Motor neuron (in vitro differentiated cells): ENCODE measurements at regions not wholly inside any gene's neighbourhood (a gene's known extent, or its start where the extent isn't known, plus 50 kb on each side); places are given as distances from the start of the nearest gene placed in this dataset.

Experiments used
- ATAC-seq, 8 experiments: fragments of 200-7000 bp; cut with Tn5 transposase; replicated peaks in 6 of 8; 2 replicates each; pipeline ENCODE4 v1.8.0; 2021; ENCODE audit warnings: mild to moderate bottlenecking in 8 of 8, moderate library complexity in 8 of 8
- H3K27ac ChIP-seq, 2 donors: fragments of 250-450 bp; sonication (Bioruptor Pico); 2 replicates each; pipeline ENCODE4 v1.9.0; 2021; ENCODE audit warnings: antibody characterized with exemption in 2 of 2, mild to moderate bottlenecking in 2 of 2, moderate library complexity in 1 of 2
- H3K4me1 ChIP-seq, 2 donors: fragments of 250-450 bp; sonication (Bioruptor Pico); replicated peaks in 1 of 2; 2 replicates each; pipeline ENCODE4 v1.6.1; 2021; ENCODE audit warnings: antibody characterized with exemption in 2 of 2, mild to moderate bottlenecking in 2 of 2, moderate library complexity in 1 of 2
- H3K4me3 ChIP-seq, 5 donors: fragments of 250-450 bp; sonication (Bioruptor Pico); 2 replicates each; pipeline ENCODE4 v1.9.0; 2021; ENCODE audit warnings: antibody characterized with exemption in 5 of 5, mild to moderate bottlenecking in 5 of 5, moderate library complexity in 4 of 5
- WGBS, 10 experiments: fragments of 450-650 bp; shearing (Covaris generic); methylation state at CpG; one replicate each; pipeline ENCODE4 v1.0.0; 2022; 5-methylcytosine and 5-hydroxymethylcytosine counted together
- in situ Hi-C, 9 experiments: fragments of 400-800 bp; cut with MboI; loops; one replicate each; pipeline ENCODE4 v1.15.0; 2021; ENCODE audit warnings: low sequenced_read_pairs in 9 of 9, low pct_unique_long_range_greater_than_20kb in 2 of 9; ENCODE audit not compliant: unreplicated experiment in 9 of 9

- Histone ChIP-seq H3K4me1 (peaks cover 4 to 8% of the 10 kb centered on the region in 2 donors), H3K4me3 (no peak overlapping the region), H3K27ac (no peak overlapping the region)
- in situ Hi-C loops, result no loop called here
- WGBS, 10 experiments, result 76 to 100% (median 92%) methylated on average over 2 to 4 of the region's 13 CpGs; no CpG with 5 or more reads in 5 of the 10 experiments
- ATAC-seq, result peak in 1 of 8 experiments; percentile 8
Observed at GRCh38 chr17:77306048-77306789, 165.4 kb downstream of the SEC14L1 start.

- in situ Hi-C loops, result no loop called here
- 29 to 83% (median 70%) methylated on average over 1 to 10 of the region's 18 CpGs; no CpG with 5 or more reads in 7 of the 10 experiments for WGBS, 10 experiments
- peaks cover 4 to 8% of the 10 kb centered on the region in 2 donors for H3K4me1 ChIP-seq
- H3K4me3 ChIP-seq, result no peak overlapping the region
- H3K27ac ChIP-seq, result no peak overlapping the region
- no peak for ATAC-seq
Observed at GRCh38 chr17:77306790-77307478, 166.2 kb downstream of the SEC14L1 start.

GRCh38 chr17:77307479-77308198 is 166.9 kb downstream of the SEC14L1 start:
- 47 to 91% (median 88%) methylated on average over 1 to 6 of the region's 12 CpGs; no CpG with 5 or more reads in 1 of the 10 experiments for WGBS, 10 experiments
- Histone ChIP-seq H3K27ac (no peak overlapping the region), H3K4me1 (peaks cover 4 to 8% of the 10 kb centered on the region in 2 donors), H3K4me3 (no peak overlapping the region)
- in situ Hi-C loops, result no loop called here
- ATAC-seq, result no peak

GRCh38 chr17:77308861-77309726 is 168.3 kb downstream of the SEC14L1 start:
- in situ Hi-C loops, result no loop called here
- peak in 4 of 8 experiments; percentile 9 to 95 (median 84) for ATAC-seq
- WGBS, 10 experiments, result 0 to 96% (median 59%) methylated on average over 2 to 9 of the region's 18 CpGs; no CpG with 5 or more reads in 2 of the 10 experiments
- H3K4me3 ChIP-seq, result no peak overlapping the region
- H3K27ac ChIP-seq, result no peak overlapping the region
- H3K4me1 ChIP-seq, result peaks cover 7 to 20% of the 10 kb centered on the region in 2 donors

GRCh38 chr17:77310336-77310735 is 169.6 kb downstream of the SEC14L1 start:
- no peak for ATAC-seq
- peaks cover 3 to 17% of the 10 kb centered on the region in 2 donors for H3K4me1 ChIP-seq
- 67 to 100% (median 93%) methylated on average over 3 to 14 of the region's 19 CpGs; no CpG with 5 or more reads in 3 of the 10 experiments for WGBS, 10 experiments
- no peak overlapping the region for H3K4me3 ChIP-seq
- H3K27ac ChIP-seq, result no peak overlapping the region
- in situ Hi-C loops, result no loop called here

- in situ Hi-C loops, result no loop called here
- Histone ChIP-seq H3K4me1 (peaks cover 3 to 24% of the 10 kb centered on the region in 2 donors), H3K4me3 (no peak overlapping the region), H3K27ac (no peak overlapping the region)
- 0 to 100% (median 78%) methylated on average over 1 to 6 of the region's 15 CpGs; no CpG with 5 or more reads in 4 of the 10 experiments for WGBS, 10 experiments
- no peak for ATAC-seq
Observed at GRCh38 chr17:77311371-77311981, 170.7 kb downstream of the SEC14L1 start.

GRCh38 chr17:77312061-77312701 is 171.4 kb downstream of the SEC14L1 start:
- WGBS, 10 experiments, result 67 to 100% (median 83%) methylated on average over 1 to 13 of the region's 18 CpGs; no CpG with 5 or more reads in 3 of the 10 experiments
- in situ Hi-C loops, result no loop called here
- no peak overlapping the region for H3K27ac ChIP-seq
- no peak for ATAC-seq
- no peak overlapping the region for H3K4me3 ChIP-seq
- H3K4me1 ChIP-seq, result peaks cover 3 to 19% of the 10 kb centered on the region in 2 donors

- in situ Hi-C loops, result no loop called here
- Histone ChIP-seq H3K4me3 (no peak overlapping the region), H3K27ac (peak overlapping the region in 1 of 2 donors; percentile 50), H3K4me1 (peaks cover 3 to 19% of the 10 kb centered on the region in 2 donors)
- 43 to 100% (median 88%) methylated on average over 2 to 12 of the region's 23 CpGs; no CpG with 5 or more reads in 1 of the 10 experiments for WGBS, 10 experiments
- peak in 6 of 8 experiments; percentile 53 to 68 (median 62) for ATAC-seq
Observed at GRCh38 chr17:77312786-77313599, 172.2 kb downstream of the SEC14L1 start.

- no peak for ATAC-seq
- in situ Hi-C loops, result no loop called here
- Histone ChIP-seq H3K27ac (no peak overlapping the region), H3K4me1 (peaks cover 3 to 19% of the 10 kb centered on the region in 2 donors), H3K4me3 (no peak overlapping the region)
- WGBS, 10 experiments, result 30 to 100% (median 94%) methylated on average over 1 to 2 of the region's 7 CpGs; no CpG with 5 or more reads in 5 of the 10 experiments
Observed at GRCh38 chr17:77313831-77314230, 173.1 kb downstream of the SEC14L1 start.

- peaks cover 10 to 26% of the 10 kb centered on the region in 2 donors for H3K4me1 ChIP-seq
- no peak for ATAC-seq
- H3K4me3 ChIP-seq, result no peak overlapping the region
- in situ Hi-C loops, result no loop called here
- H3K27ac ChIP-seq, result no peak overlapping the region
- 20 to 100% (median 97%) methylated on average over 1 to 6 of the region's 11 CpGs; no CpG with 5 or more reads in 7 of the 10 experiments for WGBS, 10 experiments
Observed at GRCh38 chr17:77314601-77315000, 173.8 kb downstream of the SEC14L1 start.

GRCh38 chr17:77315010-77315409 is 174.2 kb downstream of the SEC14L1 start:
- in situ Hi-C loops, result no loop called here
- ATAC-seq, result no peak
- no peak overlapping the region for H3K27ac ChIP-seq
- no peak overlapping the region for H3K4me3 ChIP-seq
- WGBS, 10 experiments, result 90 to 100% (median 93%) methylated on average over 2 to 3 of the region's 8 CpGs; no CpG with 5 or more reads in 7 of the 10 experiments
- H3K4me1 ChIP-seq, result peaks cover 10 to 30% of the 10 kb centered on the region in 2 donors
